ENCODE measurements at regions not wholly inside any gene's neighbourhood (a gene's known extent, or its start where the extent isn't known, plus 50 kb on each side); places are given as distances from the start of the nearest gene placed in this dataset.

- DNase-seq, result no peak
Measured at GRCh38 chr5:133736512-133736911, 124.2 kb upstream of the FSTL4 start.

- DNase-seq, result no peak
Measured at GRCh38 chr5:133735346-133735745, 123.0 kb upstream of the FSTL4 start.

GRCh38 chr5:133734916-133735315, 122.6 kb upstream of the FSTL4 start:
- DNase-seq, result no peak

- no peak for DNase-seq
Measured at GRCh38 chr5:133732536-133732935, 120.2 kb upstream of the FSTL4 start.

GRCh38 chr5:133731951-133732350, 119.6 kb upstream of the FSTL4 start:
- no peak for DNase-seq

- DNase-seq, result no peak
Measured at GRCh38 chr5:133730866-133731265, 118.5 kb upstream of the FSTL4 start.

- no peak for DNase-seq
Measured at GRCh38 chr5:133730346-133730745, 118.0 kb upstream of the FSTL4 start.

- DNase-seq, result no peak
Measured at GRCh38 chr5:133729800-133730199, 117.5 kb upstream of the FSTL4 start.

- DNase-seq, result no peak
Measured at GRCh38 chr5:133728475-133728874, 116.1 kb upstream of the FSTL4 start.

- DNase-seq, result no peak
Measured at GRCh38 chr5:133727636-133728035, 115.3 kb upstream of the FSTL4 start.

GRCh38 chr5:133723651-133724366, 111.5 kb upstream of the FSTL4 start:
- no peak for DNase-seq

GRCh38 chr5:133723126-133723525, 110.8 kb upstream of the FSTL4 start:
- no peak for DNase-seq

GRCh38 chr5:133721365-133721764, 109.0 kb upstream of the FSTL4 start:
- no peak for DNase-seq

- DNase-seq, result no peak
Measured at GRCh38 chr5:133718457-133718856, 106.1 kb upstream of the FSTL4 start.

- DNase-seq, result no peak
Measured at GRCh38 chr5:133716532-133717183, 104.3 kb upstream of the FSTL4 start.

GRCh38 chr5:133715616-133716015, 103.3 kb upstream of the FSTL4 start:
- DNase-seq, result no peak

GRCh38 chr5:133715216-133715615, 102.9 kb upstream of the FSTL4 start:
- DNase-seq, result no peak

- DNase-seq, result no peak
Measured at GRCh38 chr5:133714161-133714915, 102.0 kb upstream of the FSTL4 start.

- DNase-seq, result no peak
Measured at GRCh38 chr5:133713751-133714150, 101.4 kb upstream of the FSTL4 start.

GRCh38 chr5:133713209-133713608, 100.9 kb upstream of the FSTL4 start:
- DNase-seq, result no peak

GRCh38 chr5:133712562-133712961, 100.2 kb upstream of the FSTL4 start:
- DNase-seq, result no peak

GRCh38 chr5:133709209-133709725, 96.9 kb upstream of the FSTL4 start:
- DNase-seq, result peak; percentile 72

GRCh38 chr5:133708331-133708850, 96.0 kb upstream of the FSTL4 start:
- peak; percentile 23 for DNase-seq
